Fibroblast of lung (primary cell): ENCODE measurements at regions not wholly inside any gene's neighbourhood (a gene's known extent, or its start where the extent isn't known, plus 50 kb on each side); places are given as distances from the start of the nearest gene placed in this dataset.

Experiments
- DNase-seq, 2 donors: peaks; one replicate each; pipeline versions ENCODE4 v3.0.0 to v3.0.0-alpha.2; 2010; ENCODE audit warnings: low read depth in 2 of 2
- H2AFZ ChIP-seq: 2 replicates; pipeline ENCODE4 v1.5.1; 2012; ENCODE audit warnings: low read length, control low read depth, inconsistent platforms
- H3K27ac ChIP-seq: 2 replicates; pipeline ENCODE4 v1.5.1; 2011; ENCODE audit warnings: low read length, control low read depth; ENCODE audit not compliant: insufficient read depth
- H3K27me3 ChIP-seq: 2 replicates; pipeline ENCODE4 v1.5.1; 2011; ENCODE audit warnings: mild to moderate bottlenecking, low read length; ENCODE audit not compliant: control insufficient read depth, insufficient read depth
- H3K36me3 ChIP-seq: 2 replicates; pipeline ENCODE4 v1.5.1; 2011; ENCODE audit warnings: low read length; ENCODE audit not compliant: control insufficient read depth, insufficient read depth
- H3K4me1 ChIP-seq: 2 replicates; pipeline ENCODE4 v1.5.1; 2011; ENCODE audit warnings: low read length; ENCODE audit not compliant: control insufficient read depth, insufficient read depth; ENCODE audit errors: extremely low read depth
- H3K4me2 ChIP-seq: 2 replicates; pipeline ENCODE4 v1.5.1; 2011; ENCODE audit warnings: low read length, control low read depth; ENCODE audit not compliant: insufficient read depth; ENCODE audit errors: extremely low read depth
- H3K4me3 ChIP-seq, 4 experiments: fragments of 200-600 bp in 1 of 4; sonication (generic) in 1 of 4; replicated peaks in 1 of 4; 2 replicates each; pipeline ENCODE4 v1.5.1; 2011 to 2016; ENCODE audit warnings: low read length in 4 of 4, low read depth in 3 of 4, mild to moderate bottlenecking in 3 of 4, control low read depth in 2 of 4, inconsistent platforms in 1 of 4, mixed read lengths in 1 of 4; ENCODE audit not compliant: insufficient read depth in 1 of 4; ENCODE audit errors: control extremely low read depth in 1 of 4
- H3K79me2 ChIP-seq: 2 replicates; pipeline ENCODE4 v1.5.1; 2012; ENCODE audit warnings: mild to moderate bottlenecking, low read length, inconsistent platforms; ENCODE audit not compliant: control insufficient read depth, insufficient read depth
- H3K9ac ChIP-seq: 2 replicates; pipeline ENCODE4 v1.5.1; 2011; ENCODE audit warnings: mild to moderate bottlenecking, low read length, control low read depth; ENCODE audit not compliant: insufficient read depth
- H3K9me3 ChIP-seq: 2 replicates; pipeline ENCODE4 v1.5.1; 2012; ENCODE audit warnings: low read depth, low read length; ENCODE audit not compliant: control insufficient read depth, insufficient read depth
- H4K20me1 ChIP-seq: 2 replicates; pipeline ENCODE4 v1.5.1; 2011; ENCODE audit warnings: low read length; ENCODE audit not compliant: control insufficient read depth, insufficient read depth; ENCODE audit errors: extremely low read depth
- CTCF ChIP-seq, 2 donors: IDR thresholded peaks in 1 of 2; conservative IDR thresholded peaks in 1 of 2; 1 replicate in 1 of 2; 2 replicates in 1 of 2; pipeline ENCODE4 v1.5.1; 2011 to 2012; ENCODE audit warnings: low read length in 2 of 2, control low read depth in 1 of 2, inconsistent platforms in 1 of 2, low read depth in 1 of 2, mild to moderate bottlenecking in 1 of 2
- EZH2 ChIP-seq: IDR thresholded peaks from 2 replicates; pipeline ENCODE4 v1.5.1; 2012; ENCODE audit warnings: low read length, control low read depth, mild to moderate bottlenecking; ENCODE audit errors: missing control alignments

- no peak overlapping the region for H3K4me2 ChIP-seq
- no peak for DNase-seq
- H3K9me3 ChIP-seq, result no peaks in the 10 kb centered on the region
- no peaks in the 10 kb centered on the region for H4K20me1 ChIP-seq
- no peak overlapping the region for H3K4me3 ChIP-seq
- H3K36me3 ChIP-seq, result no peaks in the 10 kb centered on the region
- peaks cover 6% of the 10 kb centered on the region for H3K4me1 ChIP-seq
- no peaks in the 10 kb centered on the region for H3K27me3 ChIP-seq
- no peaks in the 10 kb centered on the region for H3K79me2 ChIP-seq
- H2AFZ ChIP-seq, result no peak overlapping the region
- H3K27ac ChIP-seq, result no peak overlapping the region
- TF ChIP-seq EZH2 (no peak), CTCF (conservative IDR thresholded peaks at IDR 0.05 in 1 of 2, IDR thresholded peaks at IDR 0.05 in 1 of 2; ENCODE audit: low read depth in 1 of 2, low read length in 2 of 2) (no peak)
- no peak overlapping the region for H3K9ac ChIP-seq
These were observed 85.2 kb upstream of the IGF1 start for GRCh38 chr12:102565555-102565954.

- no peak overlapping the region for H3K27ac ChIP-seq
- no peaks in the 10 kb centered on the region for H3K9me3 ChIP-seq
- no peak for DNase-seq
- no peak overlapping the region for H3K9ac ChIP-seq
- H3K4me1 ChIP-seq, result peaks cover 6% of the 10 kb centered on the region
- H3K4me3 ChIP-seq, result no peak overlapping the region
- H2AFZ ChIP-seq, result no peak overlapping the region
- TF ChIP-seq EZH2 (no peak), CTCF (conservative IDR thresholded peaks at IDR 0.05 in 1 of 2, IDR thresholded peaks at IDR 0.05 in 1 of 2; ENCODE audit: low read depth in 1 of 2, low read length in 2 of 2) (no peak)
- H3K27me3 ChIP-seq, result no peaks in the 10 kb centered on the region
- no peaks in the 10 kb centered on the region for H4K20me1 ChIP-seq
- H3K36me3 ChIP-seq, result no peaks in the 10 kb centered on the region
- no peak overlapping the region for H3K4me2 ChIP-seq
- no peaks in the 10 kb centered on the region for H3K79me2 ChIP-seq
These were observed 83.7 kb upstream of the IGF1 start for GRCh38 chr12:102564026-102564425.

- Histone ChIP-seq H3K4me3 (no peak overlapping the region), H4K20me1 (no peaks in the 10 kb centered on the region), H3K27ac (no peak overlapping the region), H3K9me3 (no peaks in the 10 kb centered on the region), H3K4me2 (no peak overlapping the region), H3K27me3 (no peaks in the 10 kb centered on the region), H3K9ac (no peak overlapping the region), H2AFZ (no peak overlapping the region), H3K79me2 (no peaks in the 10 kb centered on the region), H3K4me1 (peaks cover 6% of the 10 kb centered on the region), H3K36me3 (no peaks in the 10 kb centered on the region)
- TF ChIP-seq CTCF (conservative IDR thresholded peaks at IDR 0.05 in 1 of 2, IDR thresholded peaks at IDR 0.05 in 1 of 2; ENCODE audit: low read depth in 1 of 2, low read length in 2 of 2) (no peak), EZH2 (no peak)
- no peak for DNase-seq
These were observed 82.6 kb upstream of the IGF1 start for GRCh38 chr12:102562836-102563425.
